ENCODE measurements at regions not wholly inside any gene's neighbourhood (a gene's known extent, or its start where the extent isn't known, plus 50 kb on each side); places are given as distances from the start of the nearest gene placed in this dataset.
"Not testable (repeated sequence)": the region's sequence is repeated elsewhere in the genome, so short reads cannot be mapped to it uniquely, and the experiment has no call there.

GRCh38 chr2:55768991-55769390 lies 75.3 kb upstream of the PNPT1 start:
- DNase-seq, result no peak

GRCh38 chr2:55766947-55767346 lies 73.3 kb upstream of the PNPT1 start:
- no peak for DNase-seq

GRCh38 chr2:55765708-55766107 lies 72.1 kb upstream of the PNPT1 start:
- DNase-seq, result not testable (repeated sequence)

GRCh38 chr2:55763721-55764120 lies 70.1 kb upstream of the PNPT1 start:
- DNase-seq, result no peak

GRCh38 chr2:55761526-55761925 lies 67.9 kb upstream of the PNPT1 start:
- no peak for DNase-seq

GRCh38 chr2:55761024-55761423 lies 67.4 kb upstream of the PNPT1 start:
- DNase-seq, result no peak

GRCh38 chr2:55760125-55760524 lies 66.5 kb upstream of the PNPT1 start:
- DNase-seq, result no peak

- DNase-seq, result no peak
These were observed 65.8 kb upstream of the PNPT1 start for GRCh38 chr2:55759271-55759921.

- no peak for DNase-seq
These were observed 58.3 kb upstream of the PNPT1 start for GRCh38 chr2:55751966-55752365.

GRCh38 chr2:55743583-55743982 lies 49.9 kb upstream of the PNPT1 start:
- DNase-seq, result no peak
